ENCODE measurements at regions not wholly inside any gene's neighbourhood (a gene's known extent, or its start where the extent isn't known, plus 50 kb on each side); places are given as distances from the start of the nearest gene placed in this dataset.

DNA sequence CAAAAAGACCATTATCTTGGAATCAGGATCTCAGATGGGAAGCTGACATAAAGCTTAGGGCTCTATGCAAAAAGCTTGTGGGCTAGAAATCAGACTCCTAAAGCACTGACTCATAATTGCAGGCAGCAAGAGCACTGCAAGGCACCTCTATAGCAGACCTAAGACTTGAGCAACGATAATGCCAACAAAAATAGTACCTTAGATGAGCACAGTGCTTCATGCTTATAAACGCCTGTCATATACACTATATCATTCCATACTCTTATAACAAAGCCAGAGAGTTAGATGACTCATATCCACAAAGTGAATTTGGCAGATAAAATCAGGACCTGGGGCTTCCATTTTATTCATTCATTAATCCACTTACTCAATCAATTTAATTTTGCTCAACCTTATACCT is 560.8 kb downstream of the MCTP2 start:
- Histone ChIP-seq H2BK15ac (ENCODE audit: low read length) (no peak overlapping the region), H3K36me3 (ENCODE audit: control insufficient read depth in 2 of 4, insufficient read depth in 4 of 4, low read length in 3 of 4) (no peaks in the 10 kb centered on the region), H4K5ac (ENCODE audit: insufficient read length, low read depth, low read length) (no peak overlapping the region), H3K23me2 (ENCODE audit: low read depth, low read length) (no peaks in the 10 kb centered on the region), H3K4me2 (ENCODE audit: insufficient read depth in 1 of 2, low read depth in 2 of 2, low read length in 2 of 2) (no peak overlapping the region), H3K4me1 (replicated peaks in 1 of 4; ENCODE audit: control insufficient read depth in 3 of 4, insufficient read depth in 4 of 4, low read length in 3 of 4) (peaks cover 0 to 9% (median 0%) of the 10 kb centered on the region in 4 experiments; a peak in 2 of 7 replicates), H3K56ac (replicated peaks; ENCODE audit: insufficient read length, low read depth, low read length) (no peak overlapping the region), H3K4ac (replicated peaks; ENCODE audit: insufficient read length, low read depth, low read length) (no peak overlapping the region), H4K8ac (ENCODE audit: extremely low read depth, insufficient read depth, low read length) (no peak overlapping the region), H4K91ac (replicated peaks; ENCODE audit: insufficient read length, low read length) (no peak overlapping the region), H3K27ac (ENCODE audit: low read depth, low read length) (no peak overlapping the region), H3K79me1 (ENCODE audit: low read depth, low read length) (no peaks in the 10 kb centered on the region), H4K20me1 (replicated peaks in 1 of 2; ENCODE audit: control insufficient read depth in 1 of 2, insufficient read depth in 2 of 2, low read length in 2 of 2) (no peaks in the 10 kb centered on the region), H2BK12ac (ENCODE audit: low read depth, low read length) (peak overlapping the region; percentile 41; the same call in 1 of the 2 replicates), H3K9me3 (ENCODE audit: insufficient read depth in 2 of 2, low read depth in 1 of 2, low read length in 1 of 2) (0 out of 4 replicates have a peak, but pooled peaks cover 0 to under 1% of the 10 kb centered on the region in 2 experiments), H2AFZ (ENCODE audit: low read length) (no peak overlapping the region; the same call in 1 of the 2 replicates), H3K18ac (ENCODE audit: extremely low read depth, low read length) (no peak overlapping the region), H2BK20ac (ENCODE audit: low read length) (no peak overlapping the region), H2BK120ac (replicated peaks; ENCODE audit: low read depth, low read length) (no peak overlapping the region), H3K79me2 (ENCODE audit: control insufficient read depth in 1 of 2, insufficient read depth in 2 of 2, low read length in 2 of 2) (no peaks in the 10 kb centered on the region), H3K14ac (ENCODE audit: insufficient read length) (no peak overlapping the region), H2AK5ac (ENCODE audit: low read depth, low read length) (no peak overlapping the region), H3K4me3 (ENCODE audit: extremely low read depth in 1 of 4, insufficient read depth in 2 of 4, low read depth in 3 of 4, low read length in 4 of 4) (no peak overlapping the region), H3K9ac (replicated peaks in 1 of 4; ENCODE audit: extremely low read depth in 1 of 4, low read depth in 3 of 4, low read length in 3 of 4) (no peak overlapping the region), H2BK5ac (ENCODE audit: low read depth, low read length) (no peak overlapping the region), H3K23ac (ENCODE audit: insufficient read length) (no peak overlapping the region), H3K27me3 (replicated peaks in 1 of 4; ENCODE audit: control insufficient read depth in 3 of 4, extremely low read depth in 1 of 4, insufficient read depth in 3 of 4, low read length in 3 of 4) (no peaks in the 10 kb centered on the region)
- CTCF ChIA-PET (ENCODE audit: partially characterized antibody) = interaction anchor here (1.0 kb wide), 1 partner anchor 11 kb away, joined by 3 read pairs; no protein-coding TSS in a partner anchor
- POLR2A ChIA-PET (ENCODE audit: partially characterized antibody) = no interaction called here
- DNase-seq (ENCODE audit: low read depth in 1 of 2, low spot score in 2 of 2) = no peak
- FAIRE-seq = no peak
- TF ChIP-seq ZNF274 (IDR thresholded peaks at IDR 0.05; ENCODE audit: borderline replicate concordance, extremely low read depth, low read length) = no peak
- TF ChIP-seq CHD2 (IDR thresholded peaks at IDR 0.05; ENCODE audit: low read length) = no peak
- no peak for TF ChIP-seq CTBP2 (IDR thresholded peaks at IDR 0.05; ENCODE audit: borderline replicate concordance, insufficient read depth, insufficient read length, low read length)
- TF ChIP-seq SP2 (IDR thresholded peaks at IDR 0.05; ENCODE audit: low read length) = no peak
- 94% methylated on average over 2 of the region's 2 CpGs; no CpG with 5 or more reads in 1 of the 2 experiments for WGBS, 2 experiments (ENCODE audit: extremely low coverage in 1 of 2, insufficient coverage in 1 of 2, insufficient read length in 1 of 2, insufficient replicate concordance in 2 of 2, low coverage in 1 of 2, low lambda C conversion rate in 2 of 2, missing lambda C conversion rate in 1 of 2)

Data from H1 (cell line).